C4-2B (cell line): ENCODE measurements at regions not wholly inside any gene's neighbourhood (a gene's known extent, or its start where the extent isn't known, plus 50 kb on each side); places are given as distances from the start of the nearest gene placed in this dataset.

ENCODE experiments used
- H3K27ac ChIP-seq: fragments of 450-650 bp; 2 replicates; pipeline ENCODE4 v1.5.1; 2017
- CTCF ChIP-seq: fragments of 450-650 bp; conservative IDR thresholded peaks from 2 replicates; pipeline ENCODE4 v1.5.1; 2017; ENCODE audit warnings: mild to moderate bottlenecking
- ZFX ChIP-seq: fragments of 450-650 bp; IDR thresholded peaks from 2 replicates; pipeline ENCODE4 v1.6.1; 2017

DNA sequence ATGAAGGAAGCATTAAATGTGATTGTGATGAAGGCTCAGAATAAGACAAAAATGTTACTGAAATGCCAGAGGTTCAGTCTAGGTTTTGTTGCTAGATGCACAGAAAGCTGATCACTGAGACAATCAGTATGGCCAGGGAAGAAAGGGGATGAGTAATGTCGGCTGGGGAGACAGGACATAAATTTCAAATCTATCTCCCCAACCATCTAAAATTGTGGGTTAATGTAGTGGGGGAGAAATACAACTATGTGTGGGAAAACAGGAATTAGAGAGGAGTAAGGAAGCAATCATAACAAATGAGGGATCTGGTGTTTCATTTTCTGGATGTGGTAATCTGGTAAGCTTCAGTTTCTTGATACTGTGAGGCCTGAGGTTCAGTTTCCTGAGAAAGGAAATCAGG, 1111.0 kb downstream of the XPNPEP1 start:
- TF ChIP-seq CTCF (no peak), ZFX (no peak)
- no peak overlapping the region for H3K27ac ChIP-seq

DNA sequence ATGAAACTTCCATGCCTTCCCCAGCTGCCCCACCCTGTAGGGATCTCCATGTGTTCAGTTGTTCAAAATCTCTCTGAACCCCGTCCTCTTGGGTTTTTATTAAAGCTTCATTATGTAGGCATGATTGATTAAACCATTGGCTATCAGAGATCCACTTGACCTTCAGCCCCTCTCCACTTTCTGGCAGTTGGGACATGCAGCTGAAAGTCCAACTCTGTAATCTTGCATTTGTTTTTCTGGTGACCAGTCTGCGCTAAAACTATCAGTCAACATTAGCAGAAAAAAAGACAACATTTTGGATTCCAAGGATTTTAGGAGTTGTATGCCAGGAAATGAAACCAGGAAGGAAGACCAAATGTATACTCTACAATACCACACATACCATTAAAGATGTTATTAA, 1115.1 kb downstream of the XPNPEP1 start:
- H3K27ac ChIP-seq = no peak overlapping the region
- TF ChIP-seq ZFX (no peak), CTCF (no peak)

DNA sequence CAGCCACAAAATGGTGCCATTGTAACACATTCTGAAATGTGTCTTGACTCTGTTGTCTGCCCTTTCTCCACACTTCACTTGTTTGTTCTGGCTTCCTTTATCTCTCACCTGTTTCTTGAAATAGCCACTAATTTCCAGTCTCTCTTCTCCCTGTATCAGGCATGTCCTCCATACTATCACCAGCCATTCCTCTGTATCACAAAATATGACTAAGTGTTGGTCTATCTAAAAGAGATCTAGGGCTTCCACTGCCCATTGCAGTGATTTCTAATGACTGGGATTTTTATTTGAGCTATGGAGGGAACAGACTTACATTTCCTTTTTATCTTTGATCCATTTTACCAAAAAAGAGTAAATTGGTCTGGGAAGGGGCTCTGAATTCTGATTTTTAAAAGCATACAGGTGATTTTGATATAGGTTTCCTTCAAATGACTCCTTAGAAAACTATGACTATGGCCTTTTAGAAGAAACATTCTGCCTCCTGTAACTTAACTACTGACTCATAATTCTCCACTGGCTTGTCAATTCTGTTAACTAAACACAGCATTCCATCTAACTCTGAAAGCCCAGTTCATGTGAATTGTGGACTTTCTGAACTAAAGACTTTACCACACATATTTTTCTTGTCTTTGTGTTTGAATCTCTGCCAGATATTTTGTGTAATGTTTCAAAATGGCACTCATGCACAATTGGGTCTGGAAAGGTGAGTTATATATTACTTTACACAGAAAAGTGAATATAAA, 1121.4 kb downstream of the XPNPEP1 start:
- no peak overlapping the region for H3K27ac ChIP-seq
- TF ChIP-seq CTCF (no peak), ZFX (no peak)

- no peak overlapping the region for H3K27ac ChIP-seq
- no peak for TF ChIP-seq CTCF
- no peak for TF ChIP-seq ZFX
Measured at GRCh38 chr10:108801220-108801619, 1122.1 kb downstream of the XPNPEP1 start.

- no peak for TF ChIP-seq CTCF
- TF ChIP-seq ZFX = no peak
- H3K27ac ChIP-seq = no peak overlapping the region
Measured at GRCh38 chr10:108797573-108797972, 1125.7 kb downstream of the XPNPEP1 start.

GRCh38 chr10:108791794-108792474, 1131.4 kb downstream of the XPNPEP1 start:
- H3K27ac ChIP-seq = no peak overlapping the region
- TF ChIP-seq ZFX (no peak), CTCF (no peak)

- TF ChIP-seq CTCF (no peak), ZFX (no peak)
Measured at GRCh38 chr10:108791030-108791429, 1132.3 kb downstream of the XPNPEP1 start.

More at GRCh38 chr10:108791030-108791429, 1132.3 kb downstream of the XPNPEP1 start:
- H3K27ac ChIP-seq = no peak overlapping the region
